CD1c-positive myeloid dendritic cell (primary cell): ENCODE measurements at regions not wholly inside any gene's neighbourhood (a gene's known extent, or its start where the extent isn't known, plus 50 kb on each side); places are given as distances from the start of the nearest gene placed in this dataset.
"Not testable (repeated sequence)": the region's sequence is repeated elsewhere in the genome, so short reads cannot be mapped to it uniquely, and the experiment has no call there.

ENCODE experiments used
- DNase-seq: peaks from one replicate; pipeline ENCODE4 v3.0.0-alpha.2; 2016; ENCODE audit errors: extremely low spot score

DNA sequence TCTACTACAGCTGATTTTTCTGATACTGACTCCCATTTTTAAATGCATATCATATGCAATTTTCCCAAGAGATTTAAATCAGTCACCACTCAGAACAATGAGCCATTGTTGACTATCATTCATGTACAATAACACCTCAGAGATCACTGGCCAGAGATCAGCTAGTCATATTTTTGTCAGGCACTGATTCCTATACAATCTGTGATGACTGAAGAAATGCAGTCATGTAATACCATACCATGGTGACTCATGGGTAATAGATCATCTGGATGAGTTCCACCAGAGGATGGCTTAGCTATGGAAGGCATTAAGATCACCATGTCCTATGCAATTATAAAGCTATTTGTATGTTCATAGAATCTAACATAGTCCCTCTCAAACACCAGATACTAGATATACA, 285.7 kb upstream of the DCC start:
- DNase-seq, result no peak

DNA sequence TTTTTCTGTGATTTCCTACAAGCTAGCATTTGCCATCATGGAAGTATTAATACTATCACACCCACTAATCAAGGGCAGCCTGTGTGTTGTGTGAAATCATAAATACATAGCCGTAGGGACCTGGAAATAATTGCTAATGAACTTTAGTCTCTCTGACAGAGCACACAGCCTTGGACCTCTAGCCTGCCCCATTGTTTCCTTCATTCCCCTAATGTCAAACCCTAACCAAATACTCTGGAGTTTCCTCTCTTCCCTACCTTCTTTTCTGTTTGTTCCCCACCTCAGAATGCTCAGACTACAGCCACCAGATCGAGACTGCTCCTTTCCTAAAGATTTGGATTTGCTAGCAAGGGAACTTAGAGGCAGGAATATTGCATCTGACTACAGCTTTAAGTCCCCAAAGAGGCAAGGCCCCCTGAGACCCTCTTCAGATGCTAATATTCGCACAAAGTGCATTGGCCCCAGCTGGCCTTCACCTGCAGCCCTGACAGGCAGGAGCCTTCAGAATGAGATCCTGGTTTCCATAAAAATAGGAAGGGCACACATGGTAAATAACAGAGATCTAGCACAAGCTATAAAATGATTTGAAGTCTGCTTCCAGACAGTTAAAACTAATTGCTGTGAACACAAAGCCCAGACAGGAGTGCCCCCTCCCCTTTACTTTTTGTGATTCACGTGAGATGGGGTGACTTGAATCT, 279.2 kb upstream of the DCC start:
- no peak for DNase-seq

DNA sequence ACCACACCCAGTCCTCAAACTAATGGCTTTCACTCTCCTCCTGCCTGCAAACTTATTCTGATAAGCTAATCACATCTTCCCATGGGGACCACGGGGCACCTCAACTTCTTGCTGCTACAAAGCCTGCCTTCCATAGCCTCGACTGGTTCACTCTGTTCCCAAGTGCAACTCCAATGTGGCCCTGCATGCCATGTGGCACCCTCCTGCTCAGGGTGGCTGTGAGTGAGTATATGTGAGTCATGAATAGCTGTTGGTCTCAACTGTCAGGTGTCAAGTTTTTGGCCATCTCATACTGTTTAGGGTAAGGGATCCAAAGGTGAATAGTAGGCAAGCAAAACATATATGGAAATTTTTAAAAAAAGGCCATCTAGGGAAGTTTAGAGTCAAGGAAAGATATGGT, 276.1 kb upstream of the DCC start:
- no peak for DNase-seq

DNA sequence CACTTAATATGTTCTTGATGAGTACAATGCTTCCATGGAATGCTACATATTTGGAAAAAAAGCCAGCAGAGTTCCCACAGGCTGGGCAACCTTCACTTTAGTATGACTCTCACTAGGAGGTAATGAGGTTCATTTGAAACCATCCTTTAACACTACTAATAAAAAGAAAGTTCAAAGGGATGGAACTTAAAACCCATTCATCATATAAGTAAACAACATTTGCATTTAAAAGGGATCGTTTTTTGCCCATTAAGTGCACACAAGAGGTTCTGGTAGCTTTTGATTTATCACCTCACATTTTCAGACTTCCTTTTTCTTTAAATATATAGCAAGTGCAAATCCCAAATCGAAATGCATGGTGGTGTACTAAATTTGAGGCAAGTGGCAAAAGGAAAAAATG, 270.8 kb upstream of the DCC start:
- no peak for DNase-seq

DNA sequence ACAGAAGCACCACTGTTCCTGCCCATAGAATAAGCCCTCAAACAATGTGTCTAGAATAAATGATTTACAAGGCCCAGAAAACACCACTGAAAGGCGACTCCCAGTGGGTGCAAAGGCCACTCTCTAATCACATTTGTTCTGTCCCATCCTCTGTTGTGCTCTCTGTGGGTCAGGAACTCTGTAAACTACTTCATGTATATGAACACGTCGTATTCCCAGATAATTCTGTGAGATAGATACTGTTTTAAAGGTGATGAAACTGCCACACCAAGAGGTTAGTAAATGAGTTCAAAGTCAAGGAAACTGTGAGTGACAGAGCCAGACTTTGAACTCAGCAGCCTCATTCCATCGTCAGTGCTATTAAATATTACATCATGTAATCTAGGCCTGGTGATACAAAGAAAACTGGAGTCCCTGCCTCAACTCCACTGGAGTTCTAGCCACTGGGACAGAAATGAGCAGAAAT, 269.7 kb upstream of the DCC start:
- no peak for DNase-seq

DNA sequence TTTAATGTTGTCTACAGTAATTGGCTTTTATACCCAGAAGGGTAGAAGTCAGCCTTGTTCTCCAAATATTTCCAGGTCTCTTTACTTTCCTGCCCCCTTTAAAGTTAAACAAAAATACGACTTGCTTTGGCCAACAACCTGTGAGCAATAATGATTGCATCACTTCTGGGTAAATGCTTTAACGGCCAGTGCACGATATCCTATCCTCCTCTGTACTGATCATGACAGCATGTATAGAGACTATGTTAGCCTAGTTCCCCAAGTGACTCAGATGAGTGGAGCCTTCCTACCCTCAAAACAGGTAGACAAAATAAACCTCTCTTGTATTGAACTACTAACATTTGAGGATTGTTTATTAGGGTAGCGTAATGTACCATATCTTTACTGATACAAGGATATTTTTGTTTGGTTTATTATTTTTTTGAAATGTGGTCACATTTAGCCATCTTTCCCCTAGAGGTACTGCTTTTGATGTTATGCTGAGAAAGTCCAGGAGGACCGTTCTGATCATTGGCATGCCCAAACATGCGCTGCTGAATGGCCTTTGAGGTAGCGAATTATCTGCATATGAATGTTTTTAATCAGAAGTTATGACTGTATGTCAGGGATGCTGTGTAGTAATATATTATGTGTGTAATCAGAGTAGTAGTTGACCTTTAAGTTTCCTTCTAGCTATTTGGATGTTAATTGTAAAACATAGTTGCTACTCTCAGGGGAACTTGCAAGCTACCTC, 262.6 kb upstream of the DCC start:
- DNase-seq, result no peak

DNA sequence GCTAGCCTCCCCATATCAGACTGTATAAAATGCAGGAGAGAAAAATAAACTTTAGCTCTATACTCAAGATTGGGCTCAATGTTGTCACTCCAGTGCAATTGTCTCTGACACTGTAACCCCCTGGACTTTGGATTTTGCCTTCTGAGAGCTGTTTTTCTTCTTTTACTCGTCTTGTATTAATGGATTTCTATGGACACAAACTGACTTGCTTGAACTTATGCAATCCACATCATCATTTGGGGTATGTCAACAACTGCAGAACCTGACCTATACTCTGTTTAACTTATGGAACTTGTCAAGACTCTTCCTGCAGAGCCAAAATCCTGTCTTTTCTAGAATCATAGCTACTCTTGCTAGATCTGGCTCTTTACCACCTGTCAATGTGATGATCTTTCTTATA, 257.8 kb upstream of the DCC start:
- no peak for DNase-seq

DNA sequence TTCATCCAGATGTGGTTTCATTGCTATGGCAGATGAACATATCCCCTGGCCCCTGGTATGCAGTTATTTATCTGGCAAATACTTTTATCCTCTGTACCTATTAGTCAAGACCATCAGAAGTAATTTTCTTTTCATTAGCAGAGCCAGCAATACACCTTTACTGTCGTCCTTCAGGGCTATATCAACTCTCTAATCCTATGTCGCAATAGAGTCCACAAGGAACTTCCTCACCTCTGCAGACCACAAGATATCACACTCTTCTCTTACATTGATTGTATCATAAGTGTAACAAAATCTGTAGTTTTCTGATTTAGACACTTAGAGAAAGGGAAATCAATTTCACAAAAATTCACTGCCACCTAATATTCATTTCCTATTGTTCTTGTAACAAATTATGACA, 252.9 kb upstream of the DCC start:
- no peak for DNase-seq

DNA sequence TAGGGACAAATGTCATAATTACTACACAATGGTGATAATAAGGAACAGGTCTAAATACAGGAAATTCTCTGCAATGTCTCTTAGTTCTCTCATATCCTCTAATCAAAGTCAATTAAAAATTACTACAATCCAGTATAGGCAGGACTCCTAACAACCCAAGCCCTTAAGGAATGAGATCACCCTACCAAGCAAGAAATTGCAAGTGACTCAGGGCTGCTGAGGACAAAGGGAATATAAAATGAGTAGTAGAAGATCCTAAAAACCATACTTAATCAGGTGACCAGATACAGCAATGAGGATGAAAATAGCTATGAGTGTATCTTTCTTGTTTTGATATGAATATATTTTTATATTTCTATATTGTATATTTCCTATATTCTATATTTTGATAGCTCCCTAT, 250.0 kb upstream of the DCC start:
- no peak for DNase-seq

DNA sequence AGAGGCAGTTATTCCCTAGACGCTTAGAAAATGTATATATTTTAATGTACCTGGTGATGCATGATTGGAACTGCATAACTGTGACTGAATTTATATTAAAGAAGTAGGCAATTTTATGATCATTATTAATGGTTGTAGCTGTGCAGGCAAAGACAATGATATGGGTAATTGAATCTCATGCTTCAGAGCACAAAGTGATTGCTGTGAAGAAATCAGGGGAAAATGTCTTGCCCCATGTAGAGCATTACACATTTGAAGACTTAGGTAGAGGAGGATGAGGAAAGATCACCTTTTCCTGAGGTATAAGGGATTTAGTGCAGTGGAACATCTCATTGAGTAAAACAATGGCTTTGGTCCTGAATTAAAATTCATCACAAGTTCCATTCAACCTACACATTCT, 246.8 kb upstream of the DCC start:
- DNase-seq, result no peak

DNA sequence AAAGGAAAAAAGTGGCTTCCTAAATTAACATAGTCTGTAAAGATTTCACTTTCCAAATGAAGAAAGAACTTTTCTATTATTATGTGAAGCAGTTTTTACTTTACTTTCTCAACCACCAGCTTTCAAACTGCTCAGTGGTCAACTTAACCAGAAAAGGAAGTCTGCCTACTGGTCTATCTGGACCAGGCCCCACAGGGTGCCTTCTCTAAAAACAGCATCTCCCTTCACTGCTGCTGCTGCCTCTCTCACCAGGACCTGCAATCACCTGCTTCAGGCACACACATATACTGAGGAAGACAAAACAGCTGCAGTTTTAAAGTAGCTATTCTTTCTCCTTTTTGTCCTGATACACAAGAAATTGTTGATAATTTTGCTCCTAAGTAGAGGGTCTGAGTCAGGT, 221.3 kb upstream of the DCC start:
- no peak for DNase-seq

DNA sequence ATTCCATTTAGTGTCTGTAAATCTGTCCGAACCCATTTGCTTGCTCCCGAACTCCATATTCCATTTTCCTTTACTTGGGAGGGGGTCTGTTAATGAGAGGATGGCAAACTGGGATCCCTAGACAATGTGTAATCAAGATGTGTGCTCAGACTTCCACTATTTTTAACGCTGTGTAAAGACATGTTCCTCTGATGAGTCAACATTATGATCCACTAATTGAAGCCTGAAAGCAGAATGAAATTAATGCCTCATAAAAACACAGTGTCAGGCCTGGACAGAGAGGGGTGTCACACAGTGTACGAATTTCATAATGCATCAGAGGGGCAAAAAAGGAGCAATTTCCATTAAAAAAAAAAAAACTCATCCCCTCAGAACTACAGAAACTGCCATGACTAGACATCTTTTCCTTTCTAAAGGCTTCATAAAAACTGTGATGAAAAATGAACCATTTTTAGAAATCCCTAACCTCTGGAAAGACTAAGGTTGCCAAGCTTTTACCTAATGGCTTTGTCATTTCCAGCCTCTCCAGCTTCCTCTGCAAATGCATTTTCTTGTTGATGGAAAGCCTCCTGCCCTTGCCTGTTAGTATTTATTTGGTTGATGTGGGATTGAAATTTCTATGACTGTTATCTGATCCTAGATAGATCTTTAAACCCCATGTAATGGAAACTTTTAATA, 209.2 kb upstream of the DCC start:
- no peak for DNase-seq

DNA sequence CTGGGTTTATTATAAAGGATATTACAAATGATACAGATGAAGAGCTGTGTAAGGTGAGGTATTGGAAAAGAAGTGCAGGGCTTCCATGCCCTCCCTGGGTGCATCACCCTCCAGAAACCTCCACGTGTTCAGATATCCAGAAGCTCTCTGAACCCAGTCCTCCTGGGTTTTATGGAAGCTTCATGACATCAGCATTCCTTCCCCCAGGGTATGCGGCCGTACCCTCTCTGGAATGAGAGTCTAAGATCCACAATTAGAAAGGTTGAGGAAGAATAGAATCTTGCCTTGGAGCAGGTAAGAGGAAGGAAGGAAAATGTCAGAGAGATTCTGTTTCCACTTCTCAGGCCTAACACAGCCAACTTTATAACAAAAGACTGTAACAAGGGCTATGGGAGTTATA, 208.2 kb upstream of the DCC start:
- no peak for DNase-seq

DNA sequence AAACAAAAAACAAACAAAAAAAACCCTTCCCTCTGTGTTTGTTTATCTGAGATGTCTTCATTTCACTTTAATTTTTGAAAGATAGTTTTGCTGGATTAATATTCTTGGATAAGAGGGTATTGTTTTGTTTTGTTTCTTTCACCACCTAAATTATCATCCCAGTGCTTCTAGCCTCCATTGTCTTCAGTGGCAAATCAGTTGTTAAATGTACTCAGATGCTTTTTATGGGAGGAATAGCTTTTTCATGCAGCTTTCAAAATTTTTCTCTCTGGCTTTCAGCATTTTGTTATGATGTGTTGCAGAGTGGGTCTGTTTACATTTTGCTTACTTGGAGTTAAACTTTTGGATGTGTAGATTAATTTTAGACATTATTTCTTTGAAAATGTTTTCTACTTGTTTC, 203.5 kb upstream of the DCC start:
- DNase-seq, result no peak

DNA sequence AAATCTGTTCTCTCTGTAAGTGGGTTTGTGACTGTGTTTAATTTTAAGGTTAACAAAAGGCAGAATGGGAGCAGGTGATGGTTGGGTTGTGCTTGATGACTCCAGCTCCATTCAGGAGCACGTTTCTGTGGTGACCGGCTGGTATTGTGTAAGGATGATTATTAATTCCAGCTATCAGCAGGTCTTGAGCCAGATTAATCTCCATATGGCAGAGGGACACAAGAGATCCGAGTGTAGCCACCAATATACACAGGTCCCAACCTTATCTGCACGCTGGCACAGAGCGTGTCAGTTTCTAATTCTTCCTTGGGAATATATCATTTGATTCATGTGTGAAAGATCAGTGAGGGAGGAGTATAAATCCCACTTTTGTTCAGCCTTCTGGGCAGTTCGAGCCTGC, 199.0 kb upstream of the DCC start:
- no peak for DNase-seq

DNA sequence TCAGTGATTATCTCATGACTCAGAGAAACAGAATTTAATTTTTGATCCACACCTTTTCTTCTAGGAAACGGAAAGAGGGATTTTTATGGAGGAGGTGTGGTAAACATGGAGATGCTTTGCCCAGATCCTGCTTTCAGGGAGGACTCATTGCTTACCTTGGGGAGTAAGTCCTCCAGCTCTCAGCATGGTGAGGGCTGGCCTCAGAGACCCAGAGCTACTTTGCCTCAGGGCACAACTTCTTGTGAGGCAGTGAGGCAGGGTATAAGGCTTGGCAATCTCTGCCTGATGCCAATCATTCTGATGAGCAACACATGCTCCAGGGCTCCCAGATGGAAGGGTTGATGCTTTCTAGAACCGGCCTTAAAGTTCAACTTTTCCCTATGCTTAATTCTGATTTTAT, 189.9 kb upstream of the DCC start:
- DNase-seq, result no peak

DNA sequence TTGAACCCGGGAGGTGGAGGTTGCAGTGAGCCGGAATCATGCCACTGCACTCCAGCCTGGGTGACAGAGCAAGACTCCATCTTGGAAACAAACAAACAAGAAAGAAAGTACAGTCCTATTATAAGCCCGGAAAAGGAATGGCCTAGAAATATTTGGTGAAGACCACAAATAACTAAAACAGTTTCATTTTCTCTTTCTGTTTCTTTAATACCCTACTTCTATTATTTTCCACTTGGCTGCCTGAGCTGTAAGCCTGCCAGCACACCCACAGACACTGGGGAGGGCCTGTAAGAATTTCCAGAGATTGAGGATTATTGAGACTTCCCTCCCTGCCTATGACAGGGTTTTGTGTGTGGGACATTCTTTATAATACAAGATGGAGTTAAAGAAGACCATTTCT, 188.0 kb upstream of the DCC start:
- DNase-seq, result no peak

DNA sequence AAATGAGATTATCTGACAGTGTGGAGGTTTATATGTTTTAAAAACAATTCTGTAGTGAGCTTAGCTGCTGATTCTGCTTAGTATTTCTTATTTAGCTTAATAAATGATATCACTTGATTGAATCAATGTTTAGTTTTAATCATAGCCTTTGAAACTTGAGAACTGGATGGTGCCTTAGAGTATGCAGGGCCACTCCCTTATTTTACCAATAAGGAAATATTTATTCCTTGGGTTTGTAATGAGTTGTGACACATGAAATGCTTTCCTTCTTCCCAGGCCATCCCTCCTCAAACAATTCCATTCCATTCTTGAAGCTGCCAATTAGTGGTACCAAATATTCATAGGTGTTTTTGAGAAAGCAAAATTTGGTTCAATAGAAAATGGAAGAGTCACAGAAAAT, 183.8 kb upstream of the DCC start:
- DNase-seq, result no peak

DNA sequence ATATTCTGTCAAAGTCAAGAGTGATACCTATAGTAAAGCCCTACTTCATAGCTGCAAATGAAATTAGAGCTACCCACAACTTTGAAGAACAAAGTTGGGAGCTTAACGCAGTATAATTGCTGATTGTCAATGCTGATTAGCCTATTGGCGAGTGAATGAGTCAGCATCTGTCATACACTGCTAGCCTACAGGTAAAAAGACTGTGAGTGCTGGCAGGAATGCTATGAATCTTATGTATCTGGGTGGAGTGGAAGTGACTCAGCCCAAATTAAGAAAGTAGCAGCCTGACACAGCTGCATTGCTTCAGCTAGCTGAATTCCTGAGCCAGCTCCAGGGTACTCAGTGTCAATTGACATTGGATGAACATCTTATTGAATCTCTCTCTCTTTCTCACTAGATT, 179.4 kb upstream of the DCC start:
- DNase-seq, result no peak

DNA sequence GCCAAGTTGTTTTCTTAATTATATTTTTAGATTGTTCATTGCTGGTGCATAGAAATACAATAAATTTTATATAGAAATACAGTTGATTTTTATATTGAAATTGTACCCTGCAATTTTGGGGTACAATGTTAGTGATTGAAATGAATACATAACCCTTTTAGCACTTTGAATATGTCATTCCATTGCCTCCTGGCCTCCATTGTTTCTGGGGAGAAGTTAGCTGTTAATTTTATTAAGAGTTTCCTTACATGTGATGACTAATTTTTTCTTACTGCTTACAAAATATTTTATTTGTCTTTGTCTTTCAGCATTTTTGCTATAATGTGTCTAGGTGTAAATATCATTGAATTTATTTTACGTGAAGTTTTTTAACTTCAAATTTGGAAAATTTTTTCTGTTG, 176.5 kb upstream of the DCC start:
- no peak for DNase-seq

DNA sequence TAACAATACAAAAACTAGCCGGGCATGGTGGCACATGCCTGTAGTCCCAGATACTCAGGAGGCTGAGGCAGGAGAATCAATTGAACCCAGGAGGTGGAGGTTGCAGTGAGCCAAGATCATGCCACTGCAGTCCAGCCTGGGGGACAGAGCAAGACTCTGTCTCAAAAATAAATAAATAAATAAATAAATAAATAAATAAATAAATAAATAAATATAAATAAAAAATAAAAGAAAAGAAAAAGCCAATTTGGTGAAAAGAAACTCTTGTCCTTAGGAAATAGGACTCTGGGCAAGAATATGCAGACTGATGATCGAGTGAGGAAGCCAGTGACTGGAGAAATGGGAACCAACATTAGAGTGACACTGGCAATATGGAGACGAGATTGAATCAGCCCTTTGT, 171.9 kb upstream of the DCC start:
- DNase-seq, result not testable (repeated sequence)

DNA sequence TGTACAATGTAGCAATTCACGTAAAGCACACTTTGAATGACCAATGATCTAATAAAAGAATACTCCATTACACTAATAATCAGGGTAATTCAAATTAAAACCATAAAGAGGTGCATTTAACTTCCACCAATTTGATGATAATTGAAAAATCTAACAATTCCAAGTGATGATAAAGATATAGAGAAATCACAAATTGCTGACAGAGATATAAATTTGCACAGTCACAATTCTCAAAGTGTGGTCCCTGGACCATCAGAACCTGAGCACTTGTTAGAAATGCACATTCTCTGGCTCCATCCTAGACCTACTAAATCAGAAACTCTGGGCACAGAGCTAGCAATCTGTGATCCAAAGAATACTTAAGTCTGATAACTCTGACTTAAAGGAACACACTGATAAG, 165.8 kb upstream of the DCC start:
- DNase-seq, result no peak

DNA sequence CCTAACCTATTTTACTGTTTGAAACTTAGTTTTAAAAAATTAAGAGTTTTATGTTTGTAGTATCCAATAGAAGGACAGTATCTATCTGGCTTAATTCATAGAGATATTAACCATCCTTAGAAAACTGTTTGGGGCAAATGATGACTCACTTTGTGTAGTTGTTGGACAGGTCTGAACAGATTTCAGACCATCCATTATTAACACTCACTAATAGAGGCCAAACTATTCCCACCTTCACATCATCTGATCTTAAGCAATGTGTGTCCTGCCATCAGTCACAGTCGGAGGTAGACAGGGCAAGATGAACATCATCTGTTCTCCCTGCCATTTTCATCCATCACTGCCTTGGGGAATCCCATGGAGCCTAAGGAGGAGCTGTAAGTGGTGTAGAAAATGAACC, 164.6 kb upstream of the DCC start:
- DNase-seq, result no peak
